A549 (cell line): ENCODE measurements at regions not wholly inside any gene's neighbourhood (a gene's known extent, or its start where the extent isn't known, plus 50 kb on each side); places are given as distances from the start of the nearest gene placed in this dataset.

Experiments
- ATAC-seq, 2 experiments: fragments of 200-7000 bp in 1 of 2; fragments of >200 bp in 1 of 2; cut with Nextera tagmentation in 1 of 2; cut with Tn5 transposase in 1 of 2; 3 replicates each; pipeline versions ENCODE4 v1.8.0 to v1.9.1; 2018 to 2020; ENCODE audit warnings: mild to moderate bottlenecking in 1 of 2, moderate library complexity in 1 of 2
- CTCF ChIA-PET: fragments of 300-600 bp; sonication (Branson Sonifier 250); formaldehyde crosslinking; extraction: SDS; loops from one replicate; lab custom pipeline; 2021; ENCODE audit warnings: antibody characterized with exemption, inconsistent platforms; lab: Yijun Ruan, JAX
- POLR2A ChIA-PET: fragments of 350-600 bp; formaldehyde crosslinking; extraction: SDS; loops from one replicate; lab custom pipeline; 2021; ENCODE audit warnings: antibody characterized with exemption, inconsistent platforms; lab: Yijun Ruan, JAX
- DNase-seq, 2 experiments: peaks; one replicate each; pipeline versions ENCODE4 v3.0.0 to v3.0.0-alpha.2; 2011 to 2016; ENCODE audit warnings: low read depth in 1 of 2, low spot score in 1 of 2
- FAIRE-seq: peaks from 2 replicates; lab custom pipeline; 2011; peaks lifted over from hg19 to GRCh38; lab: Jason Lieb, UNC
- H3K27ac ChIP-seq, 2 experiments: fragments of >200 bp; sonication (Bioruptor Twin); formaldehyde crosslinking; 3 replicates each; pipeline ENCODE4 v1.5.1; 2016 to 2017
- H3K4me1 ChIP-seq: fragments of >200 bp; sonication (Bioruptor Twin); formaldehyde crosslinking; 3 replicates; pipeline ENCODE4 v1.6.1; 2016
- H3K4me2 ChIP-seq: fragments of >200 bp; sonication (Bioruptor Twin); formaldehyde crosslinking; 3 replicates; pipeline ENCODE4 v1.6.1; 2016
- H3K4me3 ChIP-seq: fragments of >200 bp; sonication (Bioruptor Twin); formaldehyde crosslinking; 3 replicates; pipeline ENCODE4 v1.5.1; 2016
- H3K9me3 ChIP-seq: fragments of >200 bp; sonication (Bioruptor Twin); formaldehyde crosslinking; 3 replicates; pipeline ENCODE4 v1.6.1; 2016
- ATOH8 ChIP-seq: fragments of 250-450 bp; sonication (Bioruptor Pico); IDR thresholded peaks from 2 replicates; pipeline ENCODE4 v1.5.0; 2020; ENCODE audit warnings: low read depth, mild to moderate bottlenecking, moderate library complexity
- CBX2 ChIP-seq: fragments of 200-600 bp; sonication (generic); IDR thresholded peaks from 2 replicates; pipeline ENCODE4 v1.6.1; 2016; ENCODE audit warnings: low read depth, mild to moderate bottlenecking, borderline replicate concordance
- CBX8 ChIP-seq: fragments of 200-600 bp; sonication (generic); IDR thresholded peaks from 2 replicates; pipeline ENCODE4 v1.6.1; 2016
- CEBPB ChIP-seq, 2 experiments: fragments of >200 bp in 1 of 2; sonication (Bioruptor Twin) in 1 of 2; formaldehyde crosslinking in 1 of 2; IDR thresholded peaks; 2 replicates each; pipeline ENCODE4 v1.6.1; 2012 to 2016
- CHD4 ChIP-seq: fragments of 200-600 bp; sonication (generic); IDR thresholded peaks from 2 replicates; pipeline ENCODE4 v1.6.1; 2016; ENCODE audit warnings: antibody characterized with exemption, mild to moderate bottlenecking, borderline replicate concordance
- EHMT2 ChIP-seq: fragments of 200-600 bp; sonication (generic); IDR thresholded peaks from 2 replicates; pipeline ENCODE4 v1.6.1; 2016; ENCODE audit warnings: antibody characterized with exemption, low read depth, mild to moderate bottlenecking, moderate library complexity
- EP300 ChIP-seq, 2 experiments: fragments of >200 bp; sonication (Bioruptor Twin); formaldehyde crosslinking; IDR thresholded peaks; 2 replicates in 1 of 2; 3 replicates in 1 of 2; pipeline ENCODE4 v1.6.1; 2016 to 2017
- FOSL2 ChIP-seq, 2 experiments: fragments of 450-650 bp in 1 of 2; fragments of >200 bp in 1 of 2; sonication (Bioruptor Twin) in 1 of 2; formaldehyde crosslinking; IDR thresholded peaks; 2 replicates each; pipeline versions ENCODE4 v1.5.0 to v1.6.1; 2016 to 2020; ENCODE audit warnings: mild to moderate bottlenecking in 1 of 2, moderate library complexity in 1 of 2
- GATA3 ChIP-seq: IDR thresholded peaks from 2 replicates; pipeline ENCODE4 v1.6.1; 2012; ENCODE audit warnings: borderline replicate concordance
- HMGXB4 ChIP-seq: fragments of 250-450 bp; sonication (Bioruptor Pico); IDR thresholded peaks from 2 replicates; pipeline ENCODE4 v1.5.0; 2021; ENCODE audit warnings: mild to moderate bottlenecking, moderate library complexity, borderline replicate concordance
- HOXA7 ChIP-seq: fragments of 250-450 bp; sonication (Bioruptor Pico); IDR thresholded peaks from 2 replicates; pipeline ENCODE4 v1.5.0; 2020; ENCODE audit warnings: mild to moderate bottlenecking, moderate library complexity
- HOXB13 ChIP-seq: fragments of 250-450 bp; sonication (Bioruptor Pico); IDR thresholded peaks from 2 replicates; pipeline ENCODE4 v1.5.0; 2020; ENCODE audit warnings: low read depth, mild to moderate bottlenecking, moderate library complexity
- JUNB ChIP-seq: fragments of >200 bp; sonication (Bioruptor Twin); formaldehyde crosslinking; IDR thresholded peaks from 2 replicates; pipeline ENCODE4 v1.6.1; 2016
- MYC ChIP-seq: IDR thresholded peaks from 2 replicates; pipeline ENCODE4 v1.6.1; 2012; ENCODE audit warnings: mild to moderate bottlenecking, inconsistent platforms, low read length, improper control_type of control experiment, borderline replicate concordance
- NPAS2 ChIP-seq: fragments of 250-450 bp; sonication (Bioruptor Pico); IDR thresholded peaks from 2 replicates; pipeline ENCODE4 v1.8.0; 2022; ENCODE audit warnings: mild to moderate bottlenecking, moderate library complexity, borderline replicate concordance
- PBX3 ChIP-seq: IDR thresholded peaks from 2 replicates; pipeline ENCODE4 v1.6.1; 2012
- POLR2AphosphoS2 ChIP-seq: conservative IDR thresholded peaks from 2 replicates; pipeline ENCODE4 v1.6.1; 2012; ENCODE audit warnings: low read length, improper control_type of control experiment, inconsistent platforms
- RNF2 ChIP-seq: fragments of 200-600 bp; sonication (generic); IDR thresholded peaks from 2 replicates; pipeline ENCODE4 v1.6.1; 2016; ENCODE audit warnings: low read depth, mild to moderate bottlenecking, antibody characterized with exemption, moderate library complexity, borderline replicate concordance
- SREBF2 ChIP-seq: fragments of 450-650 bp; IDR thresholded peaks from 2 replicates; pipeline ENCODE4 v1.6.1; 2014; ENCODE audit warnings: mild to moderate bottlenecking, moderate library complexity
- ZC3H11A ChIP-seq: fragments of 450-650 bp; IDR thresholded peaks from 2 replicates; pipeline ENCODE4 v1.6.1; 2014; ENCODE audit warnings: antibody characterized with exemption, mild to moderate bottlenecking
- ZSCAN20 ChIP-seq: fragments of 250-450 bp; sonication (Bioruptor Pico); IDR thresholded peaks from 2 replicates; pipeline ENCODE4 v1.8.0; 2022; ENCODE audit warnings: mild to moderate bottlenecking, moderate library complexity
- WGBS: methylation state at CpG from one replicate; pipeline ENCODE4 v1.1.6; 2017; ENCODE audit errors: missing lambda C conversion rate; 5-methylcytosine and 5-hydroxymethylcytosine counted together
- TF ChIP-seq, protein P1 (sequence below): fragments of >200 bp; sonication (Bioruptor Twin); formaldehyde crosslinking; IDR thresholded peaks from 3 replicates; pipeline ENCODE4 v1.5.1; 2016
- TF ChIP-seq, protein P2 (sequence below): IDR thresholded peaks from 2 replicates; pipeline ENCODE4 v1.6.1; 2012
- TF ChIP-seq, protein P3 (sequence below): IDR thresholded peaks from 2 replicates; pipeline ENCODE4 v1.6.1; 2012; ENCODE audit warnings: low read depth, borderline replicate concordance

DNA sequence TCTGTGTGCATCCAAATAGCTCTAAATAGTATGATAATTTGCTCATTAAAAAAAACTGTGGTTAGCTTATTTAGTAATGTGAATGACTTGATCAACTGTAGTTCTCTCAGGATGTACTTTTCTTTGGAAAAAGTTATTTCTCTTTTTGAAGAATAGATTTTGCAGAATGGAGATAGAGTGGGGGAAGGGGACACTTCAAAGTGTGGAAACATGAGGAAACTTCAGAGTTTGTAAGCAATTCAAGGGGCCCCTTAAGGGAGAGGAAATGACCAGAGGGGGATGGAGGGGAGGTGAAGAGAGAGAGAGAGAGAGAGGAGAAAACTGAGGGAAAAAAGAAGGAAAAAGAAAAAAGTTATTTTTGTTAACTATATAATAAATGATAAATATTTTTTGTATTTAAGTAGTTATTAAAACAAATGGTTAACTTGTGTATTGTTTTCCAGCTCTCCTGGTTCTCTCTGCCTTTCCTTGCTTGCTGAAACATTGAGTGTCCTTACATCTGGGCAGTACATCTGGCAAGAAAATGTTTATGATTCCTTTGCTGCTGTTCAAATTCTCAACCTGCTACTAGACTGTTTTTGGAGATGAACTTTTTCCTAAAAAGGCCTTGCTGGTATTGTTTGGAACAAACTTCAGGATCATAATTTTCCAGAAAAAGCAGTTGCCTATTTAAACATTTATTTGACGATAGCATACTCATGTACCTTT lies 497.5 kb upstream of the CITED2 start:
- ChIA-PET POLR2A (no interaction called here), CTCF (interaction anchor here (1.4 kb wide), 1 partner anchor 10 kb away, joined by 4 read pairs; no protein-coding TSS in a partner anchor)
- Histone ChIP-seq H3K27ac (no peak overlapping the region), H3K4me1 (no peaks in the 10 kb centered on the region), H3K4me2 (no peak overlapping the region), H3K4me3 (no peak overlapping the region), H3K9me3 (no peaks in the 10 kb centered on the region)
- TF ChIP-seq JUNB: no peak
- FAIRE-seq (no peak), DNase-seq (no peak), ATAC-seq (no peak)
- WGBS: 77% methylated on average over 1 of the region's 1 CpG

DNA sequence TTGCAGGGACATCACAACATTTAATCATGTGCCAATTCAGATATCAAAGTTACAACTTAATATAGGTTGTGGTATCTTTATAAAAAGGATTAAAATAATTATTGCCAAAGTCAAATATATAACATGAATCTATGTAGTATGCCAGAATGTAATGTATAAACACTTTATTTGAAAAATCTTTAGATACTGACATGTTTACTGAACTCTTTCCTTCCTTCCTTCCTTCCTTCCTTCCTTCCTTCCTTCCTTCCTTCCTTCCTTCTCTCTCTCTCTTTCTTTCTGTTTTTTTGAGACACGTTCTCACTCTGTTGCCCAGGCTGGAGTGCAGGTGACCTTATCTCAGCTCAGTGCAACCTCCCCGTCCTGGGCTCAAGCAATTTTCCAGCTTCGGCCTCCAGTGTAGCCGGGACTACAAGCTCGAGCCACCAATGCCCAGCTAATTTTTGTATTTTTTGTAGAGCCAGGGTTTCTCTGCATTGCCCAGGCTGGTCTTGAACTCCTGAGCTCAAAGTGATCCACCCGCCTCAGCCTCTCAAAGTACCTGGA lies 496.8 kb upstream of the CITED2 start:
- FAIRE-seq (no peak), DNase-seq (no peak)
- CTCF ChIA-PET: no interaction called here
- TF ChIP-seq EP300 (IDR thresholded peaks at IDR 0.05) (no peak), POLR2AphosphoS2 (no peak), MYC (no peak), PBX3 (no peak), SREBF2 (no peak), ZSCAN20 (CRISPR knock-in tag) (no peak), FOSL2 (IDR thresholded peaks at IDR 0.05) (no peak), FOSL2 (CRISPR knock-in tag; IDR thresholded peaks at IDR 0.05) (no peak), CHD4 (no peak), GATA3 (no peak), ATOH8 (no peak), CBX8 (no peak)
- TF ChIP-seq, protein P1, sequence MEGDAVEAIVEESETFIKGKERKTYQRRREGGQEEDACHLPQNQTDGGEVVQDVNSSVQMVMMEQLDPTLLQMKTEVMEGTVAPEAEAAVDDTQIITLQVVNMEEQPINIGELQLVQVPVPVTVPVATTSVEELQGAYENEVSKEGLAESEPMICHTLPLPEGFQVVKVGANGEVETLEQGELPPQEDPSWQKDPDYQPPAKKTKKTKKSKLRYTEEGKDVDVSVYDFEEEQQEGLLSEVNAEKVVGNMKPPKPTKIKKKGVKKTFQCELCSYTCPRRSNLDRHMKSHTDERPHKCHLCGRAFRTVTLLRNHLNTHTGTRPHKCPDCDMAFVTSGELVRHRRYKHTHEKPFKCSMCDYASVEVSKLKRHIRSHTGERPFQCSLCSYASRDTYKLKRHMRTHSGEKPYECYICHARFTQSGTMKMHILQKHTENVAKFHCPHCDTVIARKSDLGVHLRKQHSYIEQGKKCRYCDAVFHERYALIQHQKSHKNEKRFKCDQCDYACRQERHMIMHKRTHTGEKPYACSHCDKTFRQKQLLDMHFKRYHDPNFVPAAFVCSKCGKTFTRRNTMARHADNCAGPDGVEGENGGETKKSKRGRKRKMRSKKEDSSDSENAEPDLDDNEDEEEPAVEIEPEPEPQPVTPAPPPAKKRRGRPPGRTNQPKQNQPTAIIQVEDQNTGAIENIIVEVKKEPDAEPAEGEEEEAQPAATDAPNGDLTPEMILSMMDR: no peak
- TF ChIP-seq, protein P2, sequence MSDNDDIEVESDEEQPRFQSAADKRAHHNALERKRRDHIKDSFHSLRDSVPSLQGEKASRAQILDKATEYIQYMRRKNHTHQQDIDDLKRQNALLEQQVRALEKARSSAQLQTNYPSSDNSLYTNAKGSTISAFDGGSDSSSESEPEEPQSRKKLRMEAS: no peak
- TF ChIP-seq, all 56 proteins: peak for 0
- POLR2A ChIA-PET: no interaction called here
- no peaks in the 10 kb centered on the region for H3K9me3 ChIP-seq
- no peak overlapping the region for H3K4me3 ChIP-seq
- 78% methylated on average over 6 of the region's 6 CpGs for WGBS
- H3K27ac ChIP-seq: no peak overlapping the region
- H3K4me1 ChIP-seq: no peaks in the 10 kb centered on the region
- no peak for ATAC-seq
- H3K4me2 ChIP-seq: no peak overlapping the region

DNA sequence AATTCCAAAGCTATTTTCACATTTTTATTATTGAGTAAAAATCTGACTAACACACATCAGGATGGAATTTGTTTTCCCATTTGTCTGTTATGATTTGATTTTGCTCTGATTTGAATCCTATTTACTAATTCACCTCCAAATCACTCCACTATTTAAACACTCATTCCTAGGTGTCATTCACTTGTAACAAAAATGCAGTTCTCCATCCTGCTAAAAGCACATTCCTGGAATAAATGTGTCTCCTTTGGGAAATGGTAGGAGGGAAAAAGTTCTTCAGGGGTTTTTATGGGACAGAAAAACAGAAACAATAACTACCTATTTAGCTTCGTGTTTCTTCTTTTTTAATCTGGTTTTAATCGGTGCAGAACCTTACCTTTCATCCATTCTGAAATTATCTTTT lies 494.1 kb upstream of the CITED2 start:
- DNase-seq: no peak
- 61% methylated on average over 2 of the region's 2 CpGs for WGBS
- FAIRE-seq: no peak
- Histone ChIP-seq H3K4me1 (no peaks in the 10 kb centered on the region), H3K9me3 (no peaks in the 10 kb centered on the region), H3K4me3 (no peak overlapping the region), H3K27ac (no peak overlapping the region), H3K4me2 (no peak overlapping the region)
- no peak for ATAC-seq
- ChIA-PET CTCF (interaction anchor here (1.6 kb wide), 1 partner anchor 13 kb away, joined by 5 read pairs; no protein-coding TSS in a partner anchor), POLR2A (no interaction called here)
- TF ChIP-seq ZC3H11A (no peak), CEBPB (IDR thresholded peaks at IDR 0.05) (no peak), HMGXB4 (CRISPR knock-in tag) (no peak), CBX2 (no peak), HOXB13 (CRISPR knock-in tag) (no peak), HOXA7 (no peak), FOSL2 (IDR thresholded peaks at IDR 0.05) (no peak), FOSL2 (CRISPR knock-in tag; IDR thresholded peaks at IDR 0.05) (no peak), MYC (no peak), ATOH8 (no peak), POLR2AphosphoS2 (no peak), RNF2 (no peak), ZSCAN20 (CRISPR knock-in tag) (no peak), NPAS2 (CRISPR knock-in tag) (no peak), CBX8 (no peak), EP300 (IDR thresholded peaks at IDR 0.05) (no peak), EHMT2 (no peak)
- TF ChIP-seq, protein P3, sequence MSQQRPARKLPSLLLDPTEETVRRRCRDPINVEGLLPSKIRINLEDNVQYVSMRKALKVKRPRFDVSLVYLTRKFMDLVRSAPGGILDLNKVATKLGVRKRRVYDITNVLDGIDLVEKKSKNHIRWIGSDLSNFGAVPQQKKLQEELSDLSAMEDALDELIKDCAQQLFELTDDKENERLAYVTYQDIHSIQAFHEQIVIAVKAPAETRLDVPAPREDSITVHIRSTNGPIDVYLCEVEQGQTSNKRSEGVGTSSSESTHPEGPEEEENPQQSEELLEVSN: no peak
